ENCODE measurements at regions not wholly inside any gene's neighbourhood (a gene's known extent, or its start where the extent isn't known, plus 50 kb on each side); places are given as distances from the start of the nearest gene placed in this dataset.

GRCh38 chr4:126071346-126072333, 756.9 kb downstream of the FAT4 start:
- DNase-seq (ENCODE audit: insufficient read length, low spot score): peak; percentile 6
- no peak for FAIRE-seq

- no peak for DNase-seq (ENCODE audit: insufficient read length, low spot score)
- no peak for FAIRE-seq
Observed at GRCh38 chr4:126081336-126081735, 766.6 kb downstream of the FAT4 start.

DNA sequence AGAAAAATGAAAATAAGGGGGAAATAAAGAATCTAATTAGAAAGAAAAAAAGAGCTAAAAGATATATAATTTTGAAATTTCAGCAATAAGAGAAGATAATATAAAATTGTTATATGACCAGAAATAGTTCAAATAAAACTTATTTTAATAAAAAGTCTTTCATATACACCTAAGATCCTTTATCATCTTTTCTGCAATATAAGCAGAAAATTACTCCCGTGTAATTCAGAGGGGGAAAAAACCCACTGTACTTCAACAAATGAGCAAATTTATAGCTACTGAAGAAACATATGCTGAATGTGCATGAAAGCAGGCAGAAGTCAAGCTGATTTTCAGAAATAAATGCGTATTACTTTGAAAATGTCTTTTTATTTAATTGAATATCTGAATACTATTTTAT, 771.3 kb downstream of the FAT4 start:
- DNase-seq (ENCODE audit: insufficient read length, low spot score) (no peak), FAIRE-seq (no peak)

- no peak for FAIRE-seq
- DNase-seq (ENCODE audit: insufficient read length, low spot score): no peak
Observed at GRCh38 chr4:126087101-126087500, 772.3 kb downstream of the FAT4 start.

DNA sequence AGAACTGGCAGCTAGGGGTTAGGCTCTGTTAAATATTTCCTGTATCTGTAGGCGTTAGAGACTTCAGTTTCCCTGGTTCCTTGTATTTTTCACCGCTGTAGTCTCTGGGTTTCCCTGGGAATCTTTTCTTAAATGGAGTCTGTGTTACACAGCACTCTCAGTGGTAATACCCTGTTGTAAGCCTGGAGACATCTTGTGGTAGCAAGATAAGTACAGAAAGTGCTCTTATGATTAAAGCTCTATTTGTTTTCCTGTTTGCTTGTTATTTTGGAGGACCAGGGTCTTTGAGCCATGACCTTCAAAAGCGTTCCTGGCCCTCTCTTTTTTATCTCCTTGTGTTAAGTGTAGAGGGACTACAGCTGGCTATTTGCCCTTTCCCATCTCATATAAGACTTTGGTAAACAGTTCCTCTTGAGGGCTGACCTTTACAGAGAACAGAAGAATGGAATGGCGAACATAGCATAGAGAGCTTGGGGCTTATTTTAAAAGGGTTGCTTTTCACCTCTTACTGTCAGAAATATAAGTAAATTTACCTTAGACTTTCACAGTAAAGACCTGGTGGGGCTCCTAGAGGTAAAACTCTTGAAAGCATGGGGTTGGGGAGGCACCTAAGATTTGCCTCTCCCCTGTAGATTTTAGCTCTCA, 782.5 kb downstream of the FAT4 start:
- DNase-seq (ENCODE audit: insufficient read length, low spot score) (no peak), FAIRE-seq (no peak)

- FAIRE-seq (no peak), DNase-seq (ENCODE audit: insufficient read length, low spot score) (no peak)
Observed at GRCh38 chr4:126106658-126107057, 791.9 kb downstream of the FAT4 start.

GRCh38 chr4:126109836-126110235, 795.1 kb downstream of the FAT4 start:
- DNase-seq (ENCODE audit: insufficient read length, low spot score): no peak
- FAIRE-seq: no peak

GRCh38 chr4:126113058-126113457, 798.3 kb downstream of the FAT4 start:
- FAIRE-seq (no peak), DNase-seq (ENCODE audit: insufficient read length, low spot score) (no peak)

GRCh38 chr4:126123611-126124325, 809.0 kb downstream of the FAT4 start:
- DNase-seq (ENCODE audit: insufficient read length, low spot score) (peak; percentile 5), FAIRE-seq (no peak)

- FAIRE-seq (no peak), DNase-seq (ENCODE audit: insufficient read length, low spot score) (no peak)
Observed at GRCh38 chr4:126124818-126125217, 810.1 kb downstream of the FAT4 start.

DNA sequence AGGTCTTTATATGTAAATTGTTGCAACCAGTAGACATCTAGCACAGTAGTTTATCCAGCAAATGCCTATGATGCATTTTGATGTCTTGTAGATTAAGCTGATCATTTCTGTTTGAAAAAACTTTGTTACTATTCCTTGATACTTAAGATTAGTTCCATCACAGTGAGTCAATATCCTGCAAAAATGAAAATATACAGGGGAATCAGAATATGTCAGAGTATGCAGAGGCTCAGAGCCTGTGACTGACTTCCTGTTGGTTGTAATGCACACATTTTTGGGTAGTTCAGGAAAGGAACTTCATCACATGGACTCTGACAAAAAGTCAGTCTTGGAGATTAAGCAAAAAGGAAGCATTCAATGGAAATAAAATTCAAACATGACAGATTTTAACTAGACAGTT, 815.5 kb downstream of the FAT4 start:
- DNase-seq (ENCODE audit: insufficient read length, low spot score) (no peak), FAIRE-seq (no peak)

DNA sequence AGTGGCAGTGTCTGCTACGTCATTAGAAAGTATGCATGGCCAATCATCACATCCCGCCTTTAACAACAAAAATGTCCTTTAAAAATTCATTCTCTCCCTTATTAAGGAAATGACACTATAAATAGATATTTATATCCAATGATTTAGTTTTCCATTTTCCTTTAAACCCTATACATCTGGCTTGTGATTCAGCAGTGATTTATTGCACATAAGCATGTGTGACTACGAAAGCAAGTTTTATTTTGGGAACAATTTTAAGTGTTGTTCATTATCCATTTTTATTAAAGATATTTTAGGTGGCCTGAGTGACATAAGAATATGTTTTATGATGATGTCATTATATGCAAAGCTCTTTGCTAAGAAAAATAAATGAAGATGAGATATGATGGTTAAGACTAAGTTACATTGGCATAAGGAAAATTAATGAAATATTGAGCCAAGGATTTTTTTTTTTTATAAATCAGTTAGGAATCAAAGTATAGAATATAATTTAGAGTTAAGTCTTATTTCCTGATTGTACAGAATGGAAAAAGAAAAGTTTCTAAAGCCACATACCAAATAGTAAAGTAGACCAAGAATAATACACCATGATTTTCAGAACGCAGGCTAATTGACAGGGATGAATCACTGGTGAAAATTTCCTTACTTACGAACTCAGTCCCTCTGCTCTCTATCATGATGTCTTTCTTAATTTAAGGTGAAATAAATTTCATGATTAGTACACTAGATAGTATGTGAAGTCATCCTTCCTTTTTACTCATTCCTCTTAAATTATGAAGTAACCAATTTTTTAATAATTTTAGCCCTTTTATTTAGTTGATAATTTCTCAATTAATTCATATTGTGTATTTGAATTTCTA, 822.4 kb downstream of the FAT4 start:
- DNase-seq (ENCODE audit: insufficient read length, low spot score) (no peak), FAIRE-seq (no peak)

DNA sequence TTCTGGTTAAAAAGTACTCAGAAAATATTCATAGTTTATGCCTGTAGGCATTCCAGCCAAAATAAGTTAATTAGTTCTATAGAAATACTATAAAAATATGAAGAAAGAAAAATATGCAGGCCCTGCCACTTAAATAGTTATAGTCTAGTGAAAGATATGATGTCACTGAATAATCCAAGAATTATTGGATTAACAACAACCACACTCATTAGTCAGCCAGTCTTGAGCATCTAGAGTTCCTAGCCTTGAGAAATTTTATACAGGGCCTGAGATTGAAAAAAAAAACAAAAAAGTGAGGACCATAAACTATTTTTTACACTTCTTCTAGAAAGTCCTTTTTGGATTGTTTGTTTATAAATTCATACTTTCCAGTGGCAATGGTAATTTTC, 823.0 kb downstream of the FAT4 start:
- FAIRE-seq: no peak
- DNase-seq (ENCODE audit: insufficient read length, low spot score): no peak

DNA sequence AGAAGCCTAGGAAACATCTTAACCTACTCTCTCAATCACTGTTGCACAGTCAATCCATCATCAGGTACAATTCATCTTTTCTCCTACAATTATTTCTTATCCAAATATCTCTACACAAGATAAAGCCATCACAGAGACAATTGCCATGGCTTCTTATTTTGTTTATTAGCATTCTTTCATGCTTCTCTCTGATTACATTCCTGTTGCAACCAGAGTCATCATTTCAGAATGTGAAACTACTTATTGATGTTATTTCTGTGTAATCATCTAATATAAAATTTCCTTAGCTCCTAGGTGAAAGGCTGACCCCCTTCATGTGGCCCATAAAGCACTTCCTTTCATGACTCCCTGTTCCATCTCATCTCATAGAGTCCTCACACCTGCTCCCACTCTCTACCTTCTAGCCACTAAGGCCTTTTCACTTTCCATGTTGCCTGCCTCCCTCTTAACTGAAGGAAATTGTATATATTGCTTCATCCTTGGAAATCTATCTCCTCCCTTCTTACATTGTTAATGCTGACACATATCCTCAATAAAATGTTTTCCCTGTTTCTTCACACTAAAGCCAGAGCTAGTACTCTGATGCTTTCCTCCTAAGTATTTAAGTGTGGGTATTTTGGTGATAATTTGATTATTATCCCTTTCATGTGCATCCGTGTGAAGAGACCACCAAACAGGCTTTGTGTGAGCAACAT, 829.9 kb downstream of the FAT4 start:
- no peak for DNase-seq (ENCODE audit: insufficient read length, low spot score)
- no peak for FAIRE-seq

DNA sequence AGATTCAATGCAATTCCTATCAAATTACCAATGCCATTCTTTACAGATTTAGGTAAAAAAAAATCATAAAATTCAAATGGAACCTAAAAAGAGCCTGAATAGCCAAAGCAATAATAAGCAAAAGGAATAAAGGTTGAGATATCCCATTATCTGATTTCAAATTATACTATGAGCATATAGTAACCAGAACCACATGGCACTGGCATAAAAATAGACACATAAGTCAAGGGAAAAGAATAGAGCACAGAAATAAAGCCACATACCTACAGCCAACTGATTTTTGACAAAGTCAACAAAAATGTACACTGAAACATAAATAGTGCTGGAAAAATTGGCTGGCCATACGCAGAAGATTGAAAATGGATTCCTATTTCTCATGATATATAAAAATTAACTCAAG, 853.7 kb downstream of the FAT4 start:
- FAIRE-seq (no peak), DNase-seq (ENCODE audit: insufficient read length, low spot score) (no peak)

DNA sequence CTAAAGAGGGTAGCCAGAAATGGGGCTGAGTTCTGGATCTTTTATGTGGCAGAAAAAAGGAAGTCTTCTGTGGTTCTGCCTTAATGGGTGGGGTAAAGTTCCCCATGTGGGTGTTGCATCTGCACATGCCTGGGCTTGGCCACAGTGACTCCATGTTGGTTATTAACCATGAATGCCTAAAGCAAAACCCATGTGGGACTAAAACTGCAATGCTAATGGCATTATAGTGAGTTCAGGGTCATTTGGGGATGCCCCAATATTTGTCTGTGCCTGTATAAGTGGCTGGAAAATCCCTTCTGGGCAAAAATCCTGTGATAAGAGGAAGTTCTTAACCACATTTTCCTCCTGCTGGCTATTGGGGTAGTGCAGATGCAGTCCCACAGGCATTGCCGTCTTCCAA, 857.4 kb downstream of the FAT4 start:
- no peak for FAIRE-seq
- no peak for DNase-seq (ENCODE audit: insufficient read length, low spot score)

DNA sequence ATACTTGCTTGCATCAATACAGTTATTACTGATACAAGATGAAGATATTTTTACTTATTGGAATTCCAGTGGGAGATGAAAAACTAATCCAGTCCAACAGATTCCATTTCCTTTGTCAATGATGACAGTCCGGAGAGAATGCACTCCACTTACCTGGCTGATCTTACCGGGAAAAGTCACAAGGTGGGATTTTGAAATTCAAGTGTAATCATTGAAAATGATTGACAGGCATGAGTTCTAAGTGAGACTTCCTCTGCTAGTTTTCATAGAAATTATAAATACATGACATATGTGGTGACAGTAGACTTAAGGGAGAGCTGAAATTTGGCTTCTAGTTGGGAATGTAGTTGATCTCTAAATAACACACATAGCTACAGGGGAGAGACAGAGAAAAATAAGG, 859.9 kb downstream of the FAT4 start:
- FAIRE-seq (no peak), DNase-seq (ENCODE audit: insufficient read length, low spot score) (no peak)

- FAIRE-seq (no peak), DNase-seq (ENCODE audit: insufficient read length, low spot score) (no peak)
Observed at GRCh38 chr4:126180642-126181041, 865.9 kb downstream of the FAT4 start.

DNA sequence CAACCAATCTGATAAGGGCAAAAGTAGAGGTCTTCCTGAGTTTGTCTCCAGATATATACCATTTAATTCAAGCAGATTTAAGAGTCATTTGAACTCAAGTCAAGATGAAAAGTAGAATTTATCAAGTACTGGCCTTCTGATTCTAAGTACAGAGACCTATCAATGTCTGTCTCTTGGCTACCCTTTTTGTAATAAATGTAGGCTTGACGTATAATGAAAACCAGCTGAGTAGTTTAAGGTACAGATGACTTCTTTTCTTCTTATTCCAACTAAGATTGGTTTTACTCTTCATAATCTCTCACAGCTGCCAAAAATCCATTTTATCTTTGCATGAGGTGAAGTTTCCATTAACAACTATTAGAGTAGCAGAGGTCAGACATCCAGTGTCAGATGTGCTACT, 867.6 kb downstream of the FAT4 start:
- FAIRE-seq: no peak

DNA sequence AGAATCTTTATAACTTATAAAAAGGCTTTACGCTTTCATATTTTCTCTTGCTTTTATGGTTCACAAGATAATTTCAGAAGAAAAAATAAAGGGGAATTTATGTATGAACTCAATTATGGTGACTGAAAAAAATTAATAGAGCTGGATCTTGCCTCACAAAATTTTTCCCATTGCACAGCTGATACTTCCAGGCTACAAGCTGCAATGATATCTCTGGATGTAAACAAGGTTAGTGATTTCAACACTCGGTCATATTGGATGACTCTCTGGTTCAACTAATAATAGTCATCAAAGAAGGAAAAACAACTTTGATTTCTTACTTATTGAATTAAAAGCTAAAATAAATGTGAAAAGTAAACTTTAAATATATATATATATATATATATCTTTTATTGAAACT, 868.0 kb downstream of the FAT4 start:
- FAIRE-seq: no peak
- DNase-seq (ENCODE audit: insufficient read length, low spot score): no peak

More for the DNA sequence above, 867.6 kb downstream of the FAT4 start:
- no peak for DNase-seq (ENCODE audit: insufficient read length, low spot score)

Measured in HTR-8/SVneo (cell line).